IMR-90 (cell line): ENCODE measurements at regions not wholly inside any gene's neighbourhood (a gene's known extent, or its start where the extent isn't known, plus 50 kb on each side); places are given as distances from the start of the nearest gene placed in this dataset.

Experiments
- BHLHE40 ChIP-seq: fragments of 150-350 bp; IDR thresholded peaks from 2 replicates; pipeline ENCODE4 v1.6.1; 2016; ENCODE audit warnings: mild to moderate bottlenecking, low read depth, low read length
- CEBPB ChIP-seq: IDR thresholded peaks from 2 replicates; pipeline ENCODE4 v1.6.1; 2012; ENCODE audit warnings: low read depth, low read length, improper control_type of control experiment
- FOS ChIP-seq: fragments of 150-350 bp; IDR thresholded peaks from 2 replicates; pipeline ENCODE4 v1.6.1; 2016; ENCODE audit warnings: low read depth, low read length
- MAFK ChIP-seq: IDR thresholded peaks from 2 replicates; pipeline ENCODE4 v1.6.1; 2012; ENCODE audit warnings: low read depth, low read length, improper control_type of control experiment
- MXI1 ChIP-seq: IDR thresholded peaks from 2 replicates; pipeline ENCODE4 v1.6.1; 2012; ENCODE audit warnings: low read depth, mild to moderate bottlenecking, low read length, moderate library complexity, borderline replicate concordance
- NFE2L2 ChIP-seq: fragments of 150-350 bp; IDR thresholded peaks from 2 replicates; pipeline ENCODE4 v1.6.1; 2016; ENCODE audit warnings: low read depth, mild to moderate bottlenecking, low read length
- POLR2A ChIP-seq: IDR thresholded peaks from 2 replicates; pipeline ENCODE4 v1.6.1; 2012; ENCODE audit warnings: mild to moderate bottlenecking, low read depth, low read length
- RAD21 ChIP-seq: IDR thresholded peaks from 2 replicates; pipeline ENCODE4 v1.6.1; 2012; ENCODE audit warnings: low read length, improper control_type of control experiment
- RCOR1 ChIP-seq: IDR thresholded peaks from 2 replicates; pipeline ENCODE4 v1.6.1; 2012; ENCODE audit warnings: mild to moderate bottlenecking, low read length, improper control_type of control experiment; ENCODE audit not compliant: insufficient replicate concordance
- RFX5 ChIP-seq: IDR thresholded peaks from 2 replicates; pipeline ENCODE4 v1.8.0; 2012; ENCODE audit warnings: low read depth, mild to moderate bottlenecking, low read length, moderate library complexity
- SMC3 ChIP-seq: fragments of 150-350 bp; IDR thresholded peaks from 2 replicates; pipeline ENCODE4 v1.6.1; 2016; ENCODE audit warnings: low read depth, mild to moderate bottlenecking, antibody characterized with exemption, low read length, moderate library complexity
- USF2 ChIP-seq: fragments of 150-350 bp; IDR thresholded peaks from 2 replicates; pipeline ENCODE4 v1.6.1; 2017; ENCODE audit warnings: mild to moderate bottlenecking, antibody characterized with exemption, low read length, low read depth
- TF ChIP-seq, protein P1 (sequence below): conservative IDR thresholded peaks from 2 replicates; pipeline ENCODE4 v1.5.1; 2012; ENCODE audit warnings: mild to moderate bottlenecking, low read depth, low read length, improper control_type of control experiment

DNA sequence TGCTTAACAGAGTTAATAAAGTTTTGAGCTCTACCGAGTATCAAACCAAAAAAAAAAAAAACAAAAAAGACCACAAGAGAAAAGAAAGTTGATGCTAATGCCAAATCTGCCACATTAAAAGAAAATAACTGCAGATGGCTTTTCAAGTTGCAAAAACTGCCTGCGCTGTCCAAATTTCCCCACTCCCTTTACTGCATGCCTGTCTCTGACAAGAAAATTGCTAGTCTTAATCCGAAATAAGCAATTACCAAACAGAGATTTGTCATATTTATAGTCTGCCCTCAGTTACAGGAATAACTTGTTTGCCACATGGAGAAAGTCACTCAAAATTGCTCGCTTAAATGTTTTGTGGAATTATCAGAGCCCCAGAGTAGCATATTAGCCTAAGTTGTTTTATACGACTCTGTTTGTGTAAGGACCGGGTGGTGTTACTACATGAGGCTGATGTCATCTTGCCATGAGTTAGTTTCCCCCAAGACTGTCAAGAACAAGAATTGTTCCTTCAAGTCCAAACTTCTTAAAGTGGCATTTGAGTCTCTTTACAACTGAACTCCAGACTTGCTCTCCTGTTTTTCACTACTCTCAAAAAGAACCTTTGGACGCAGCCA is 160.9 kb downstream of the CEP120 start:
- TF ChIP-seq, protein P1, sequence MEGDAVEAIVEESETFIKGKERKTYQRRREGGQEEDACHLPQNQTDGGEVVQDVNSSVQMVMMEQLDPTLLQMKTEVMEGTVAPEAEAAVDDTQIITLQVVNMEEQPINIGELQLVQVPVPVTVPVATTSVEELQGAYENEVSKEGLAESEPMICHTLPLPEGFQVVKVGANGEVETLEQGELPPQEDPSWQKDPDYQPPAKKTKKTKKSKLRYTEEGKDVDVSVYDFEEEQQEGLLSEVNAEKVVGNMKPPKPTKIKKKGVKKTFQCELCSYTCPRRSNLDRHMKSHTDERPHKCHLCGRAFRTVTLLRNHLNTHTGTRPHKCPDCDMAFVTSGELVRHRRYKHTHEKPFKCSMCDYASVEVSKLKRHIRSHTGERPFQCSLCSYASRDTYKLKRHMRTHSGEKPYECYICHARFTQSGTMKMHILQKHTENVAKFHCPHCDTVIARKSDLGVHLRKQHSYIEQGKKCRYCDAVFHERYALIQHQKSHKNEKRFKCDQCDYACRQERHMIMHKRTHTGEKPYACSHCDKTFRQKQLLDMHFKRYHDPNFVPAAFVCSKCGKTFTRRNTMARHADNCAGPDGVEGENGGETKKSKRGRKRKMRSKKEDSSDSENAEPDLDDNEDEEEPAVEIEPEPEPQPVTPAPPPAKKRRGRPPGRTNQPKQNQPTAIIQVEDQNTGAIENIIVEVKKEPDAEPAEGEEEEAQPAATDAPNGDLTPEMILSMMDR = no peak
- TF ChIP-seq RCOR1 = no peak
- TF ChIP-seq POLR2A = no peak
- no peak for TF ChIP-seq NFE2L2
- no peak for TF ChIP-seq MXI1
- no peak for TF ChIP-seq MAFK
- TF ChIP-seq RAD21 = no peak
- TF ChIP-seq CEBPB = no peak
- TF ChIP-seq USF2 = no peak
- no peak for TF ChIP-seq RFX5
- TF ChIP-seq BHLHE40 = no peak
- TF ChIP-seq FOS = no peak
- TF ChIP-seq SMC3 = no peak
